ENCODE measurements at regions not wholly inside any gene's neighbourhood (a gene's known extent, or its start where the extent isn't known, plus 50 kb on each side); places are given as distances from the start of the nearest gene placed in this dataset.

DNA sequence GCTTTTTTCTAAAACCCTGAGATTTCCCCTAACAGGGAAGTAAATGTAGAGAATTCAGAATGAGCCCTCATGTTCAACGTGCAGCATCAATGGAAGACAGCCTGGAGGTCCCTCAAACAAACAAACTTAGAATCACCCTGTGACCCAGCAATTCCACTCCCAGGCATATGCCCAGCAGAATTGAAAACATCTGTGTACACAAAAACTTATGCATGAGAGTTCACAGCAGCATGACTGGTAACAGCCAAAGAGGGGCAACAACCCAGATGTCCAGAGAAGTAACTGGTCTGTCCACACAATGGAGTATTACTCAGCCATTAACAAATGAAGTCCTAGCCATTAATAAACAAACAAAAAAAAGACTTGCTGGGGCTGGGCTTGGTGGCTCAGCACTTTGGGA lies 252.7 kb downstream of the PARN start:
- Histone ChIP-seq H3K4me2 (ENCODE audit: low read depth, low read length, poor library complexity, severe bottlenecking) (no peak overlapping the region), H3K9ac (ENCODE audit: low read depth, low read length, poor library complexity, severe bottlenecking) (no peak overlapping the region), H3K36me3 (ENCODE audit: insufficient read depth, low read length) (no peaks in the 10 kb centered on the region)

DNA sequence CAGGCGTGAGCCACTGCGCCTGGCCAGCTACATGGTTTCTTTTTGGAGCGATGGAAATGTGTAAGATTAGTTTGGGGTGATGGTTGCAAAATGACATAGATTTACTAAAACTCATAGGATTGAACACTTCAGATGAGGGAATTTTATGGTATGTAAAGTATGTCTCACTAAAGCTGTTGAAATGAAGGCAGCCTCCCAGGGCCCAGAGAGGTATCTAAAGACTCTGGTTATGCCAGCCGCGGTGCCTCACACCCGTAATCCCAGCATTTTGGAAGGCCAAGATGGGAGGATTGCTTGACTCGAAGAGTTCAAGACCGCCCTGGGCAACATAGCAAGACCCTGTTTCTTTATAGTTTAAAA lies 254.9 kb downstream of the PARN start:
- H3K9me3 ChIP-seq (ENCODE audit: insufficient read depth, low read depth, low read length): no peaks in the 10 kb centered on the region
- H3K4me1 ChIP-seq (ENCODE audit: insufficient read depth, low read length, poor library complexity, severe bottlenecking): no peaks in the 10 kb centered on the region
- no peaks in the 10 kb centered on the region for H3K27me3 ChIP-seq (ENCODE audit: insufficient read depth, low read length, poor library complexity, severe bottlenecking)

More for the DNA sequence above, 252.7 kb downstream of the PARN start:
- Histone ChIP-seq H3K4me1 (ENCODE audit: insufficient read depth, low read length, poor library complexity, severe bottlenecking) (no peaks in the 10 kb centered on the region), H4K20me1 (ENCODE audit: insufficient read depth, low read length, poor library complexity, severe bottlenecking) (no peaks in the 10 kb centered on the region), H3F3A (ENCODE audit: low read depth) (no peaks in the 10 kb centered on the region), H3K9me3 (ENCODE audit: insufficient read depth, low read depth, low read length) (no peaks in the 10 kb centered on the region), H2AFZ (ENCODE audit: low read length) (no peak overlapping the region), H3K79me2 (ENCODE audit: insufficient read depth, low read length) (no peaks in the 10 kb centered on the region), H3K4me3 (ENCODE audit: low read length, poor library complexity, severe bottlenecking) (no peak overlapping the region), H3K27me3 (ENCODE audit: insufficient read depth, low read length, poor library complexity, severe bottlenecking) (no peaks in the 10 kb centered on the region), H3K9me2 (replicated peaks; ENCODE audit: low read depth, low read length) (no peaks in the 10 kb centered on the region)
- no peak for TF ChIP-seq EZH2phosphoT487 (IDR thresholded peaks at IDR 0.05; ENCODE audit: borderline replicate concordance)
- TF ChIP-seq, protein P1, sequence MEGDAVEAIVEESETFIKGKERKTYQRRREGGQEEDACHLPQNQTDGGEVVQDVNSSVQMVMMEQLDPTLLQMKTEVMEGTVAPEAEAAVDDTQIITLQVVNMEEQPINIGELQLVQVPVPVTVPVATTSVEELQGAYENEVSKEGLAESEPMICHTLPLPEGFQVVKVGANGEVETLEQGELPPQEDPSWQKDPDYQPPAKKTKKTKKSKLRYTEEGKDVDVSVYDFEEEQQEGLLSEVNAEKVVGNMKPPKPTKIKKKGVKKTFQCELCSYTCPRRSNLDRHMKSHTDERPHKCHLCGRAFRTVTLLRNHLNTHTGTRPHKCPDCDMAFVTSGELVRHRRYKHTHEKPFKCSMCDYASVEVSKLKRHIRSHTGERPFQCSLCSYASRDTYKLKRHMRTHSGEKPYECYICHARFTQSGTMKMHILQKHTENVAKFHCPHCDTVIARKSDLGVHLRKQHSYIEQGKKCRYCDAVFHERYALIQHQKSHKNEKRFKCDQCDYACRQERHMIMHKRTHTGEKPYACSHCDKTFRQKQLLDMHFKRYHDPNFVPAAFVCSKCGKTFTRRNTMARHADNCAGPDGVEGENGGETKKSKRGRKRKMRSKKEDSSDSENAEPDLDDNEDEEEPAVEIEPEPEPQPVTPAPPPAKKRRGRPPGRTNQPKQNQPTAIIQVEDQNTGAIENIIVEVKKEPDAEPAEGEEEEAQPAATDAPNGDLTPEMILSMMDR (conservative IDR thresholded peaks at IDR 0.05; ENCODE audit: low read length): no peak

DNA sequence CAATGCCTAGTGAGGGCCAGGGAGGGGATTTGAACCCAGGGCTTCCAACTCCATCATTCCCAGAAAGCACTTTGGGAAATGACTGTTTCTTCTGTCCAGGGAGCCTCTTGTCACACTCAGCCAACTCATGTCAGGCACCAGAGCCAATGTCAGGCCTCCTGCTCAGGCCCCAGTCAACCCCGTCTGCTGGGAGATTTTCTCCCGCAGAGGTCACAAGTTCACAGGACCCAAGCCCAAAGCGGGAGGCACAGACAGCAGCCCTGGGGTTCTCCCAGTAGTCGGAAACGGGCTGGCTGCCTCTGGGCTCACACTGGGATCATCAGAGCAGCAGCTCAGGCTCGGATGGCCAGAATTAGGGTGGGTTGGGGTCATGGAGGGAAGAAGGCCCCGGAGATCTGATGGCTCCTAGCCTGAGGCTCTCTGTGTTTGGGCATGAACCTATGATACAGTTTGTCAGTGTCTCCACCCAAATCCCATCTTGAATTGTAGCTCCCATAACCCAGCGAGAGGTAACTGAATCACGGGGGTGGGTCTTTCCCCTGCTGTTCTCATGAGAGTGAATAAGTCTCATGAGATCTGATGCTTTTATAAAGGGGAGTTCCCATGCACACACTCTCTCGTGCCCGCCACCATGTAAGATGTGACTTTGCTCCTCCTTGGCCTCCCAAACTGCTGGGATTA lies 255.5 kb downstream of the PARN start:
- Histone ChIP-seq H4K20me1 (ENCODE audit: insufficient read depth, low read length, poor library complexity, severe bottlenecking) (no peaks in the 10 kb centered on the region), H3K9ac (ENCODE audit: low read depth, low read length, poor library complexity, severe bottlenecking) (no peak overlapping the region), H3K4me3 (ENCODE audit: low read length, poor library complexity, severe bottlenecking) (no peak overlapping the region), H3K79me2 (ENCODE audit: insufficient read depth, low read length) (no peaks in the 10 kb centered on the region), H3K4me2 (ENCODE audit: low read depth, low read length, poor library complexity, severe bottlenecking) (no peak overlapping the region), H3K4me1 (ENCODE audit: insufficient read depth, low read length, poor library complexity, severe bottlenecking) (no peaks in the 10 kb centered on the region), H3K36me3 (ENCODE audit: insufficient read depth, low read length) (no peaks in the 10 kb centered on the region), H3K9me2 (replicated peaks; ENCODE audit: low read depth, low read length) (no peaks in the 10 kb centered on the region), H3F3A (ENCODE audit: low read depth) (no peaks in the 10 kb centered on the region), H2AFZ (ENCODE audit: low read length) (no peak overlapping the region), H3K27me3 (ENCODE audit: insufficient read depth, low read length, poor library complexity, severe bottlenecking) (no peaks in the 10 kb centered on the region), H3K9me3 (ENCODE audit: insufficient read depth, low read depth, low read length) (no peaks in the 10 kb centered on the region)
- TF ChIP-seq, protein P1 (conservative IDR thresholded peaks at IDR 0.05; ENCODE audit: low read length): no peak
- no peak for TF ChIP-seq EZH2phosphoT487 (IDR thresholded peaks at IDR 0.05; ENCODE audit: borderline replicate concordance)

More for the DNA sequence above, 254.9 kb downstream of the PARN start:
- Histone ChIP-seq H3F3A (ENCODE audit: low read depth) (no peaks in the 10 kb centered on the region), H3K36me3 (ENCODE audit: insufficient read depth, low read length) (no peaks in the 10 kb centered on the region), H3K4me2 (ENCODE audit: low read depth, low read length, poor library complexity, severe bottlenecking) (no peak overlapping the region), H3K79me2 (ENCODE audit: insufficient read depth, low read length) (no peaks in the 10 kb centered on the region), H3K9ac (ENCODE audit: low read depth, low read length, poor library complexity, severe bottlenecking) (no peak overlapping the region), H3K4me3 (ENCODE audit: low read length, poor library complexity, severe bottlenecking) (no peak overlapping the region), H4K20me1 (ENCODE audit: insufficient read depth, low read length, poor library complexity, severe bottlenecking) (no peaks in the 10 kb centered on the region), H3K9me2 (replicated peaks; ENCODE audit: low read depth, low read length) (no peaks in the 10 kb centered on the region), H2AFZ (ENCODE audit: low read length) (no peak overlapping the region)
- TF ChIP-seq, protein P1 (conservative IDR thresholded peaks at IDR 0.05; ENCODE audit: low read length): no peak
- TF ChIP-seq EZH2phosphoT487 (IDR thresholded peaks at IDR 0.05; ENCODE audit: borderline replicate concordance): no peak

Measured in Loucy (cell line).